ENCODE measurements at regions not wholly inside any gene's neighbourhood (a gene's known extent, or its start where the extent isn't known, plus 50 kb on each side); places are given as distances from the start of the nearest gene placed in this dataset.

DNA sequence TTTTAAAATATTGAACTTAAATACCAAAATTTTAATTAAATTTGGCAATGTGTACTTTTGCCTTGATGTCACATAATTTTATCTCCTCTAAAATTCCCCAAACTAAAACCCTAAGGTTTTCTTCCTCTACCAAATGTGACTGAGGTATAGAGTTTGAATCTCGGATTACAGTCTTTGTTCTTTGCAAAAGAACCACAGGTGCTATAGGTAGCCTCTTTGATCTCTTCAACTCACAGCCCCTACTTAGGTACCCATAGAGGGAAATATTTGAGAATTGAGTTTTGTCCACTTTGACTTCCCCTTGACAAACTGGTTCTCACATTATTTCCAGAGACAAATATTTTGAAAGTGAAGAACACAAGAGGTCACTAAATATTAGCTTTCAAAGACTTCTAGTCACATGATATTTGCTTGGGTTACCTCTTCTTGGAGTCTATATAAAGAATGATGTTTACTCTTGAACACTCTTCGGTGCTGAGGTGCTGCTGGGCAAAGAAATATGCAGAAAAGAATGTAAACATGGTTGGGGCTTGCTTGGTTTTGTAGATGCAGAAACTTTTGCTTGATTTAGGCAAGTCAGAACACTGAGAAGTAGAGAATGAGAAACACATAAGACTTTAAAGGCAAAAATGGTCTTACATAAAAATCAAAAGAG, 120.8 kb upstream of the MCTP2 start:
- ATAC-seq = no peak
- TF ChIP-seq PPARA (CRISPR knock-in tag; IDR thresholded peaks at IDR 0.05; ENCODE audit: borderline replicate concordance) = no peak
- TF ChIP-seq, protein P1, sequence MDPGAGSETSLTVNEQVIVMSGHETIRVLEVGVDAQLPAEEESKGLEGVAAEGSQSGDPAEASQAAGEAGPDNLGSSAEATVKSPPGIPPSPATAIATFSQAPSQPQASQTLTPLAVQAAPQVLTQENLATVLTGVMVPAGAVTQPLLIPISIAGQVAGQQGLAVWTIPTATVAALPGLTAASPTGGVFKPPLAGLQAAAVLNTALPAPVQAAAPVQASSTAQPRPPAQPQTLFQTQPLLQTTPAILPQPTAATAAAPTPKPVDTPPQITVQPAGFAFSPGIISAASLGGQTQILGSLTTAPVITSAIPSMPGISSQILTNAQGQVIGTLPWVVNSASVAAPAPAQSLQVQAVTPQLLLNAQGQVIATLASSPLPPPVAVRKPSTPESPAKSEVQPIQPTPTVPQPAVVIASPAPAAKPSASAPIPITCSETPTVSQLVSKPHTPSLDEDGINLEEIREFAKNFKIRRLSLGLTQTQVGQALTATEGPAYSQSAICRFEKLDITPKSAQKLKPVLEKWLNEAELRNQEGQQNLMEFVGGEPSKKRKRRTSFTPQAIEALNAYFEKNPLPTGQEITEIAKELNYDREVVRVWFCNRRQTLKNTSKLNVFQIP (CRISPR knock-in tag; IDR thresholded peaks at IDR 0.05; ENCODE audit: borderline replicate concordance, low read depth) = no peak

DNA sequence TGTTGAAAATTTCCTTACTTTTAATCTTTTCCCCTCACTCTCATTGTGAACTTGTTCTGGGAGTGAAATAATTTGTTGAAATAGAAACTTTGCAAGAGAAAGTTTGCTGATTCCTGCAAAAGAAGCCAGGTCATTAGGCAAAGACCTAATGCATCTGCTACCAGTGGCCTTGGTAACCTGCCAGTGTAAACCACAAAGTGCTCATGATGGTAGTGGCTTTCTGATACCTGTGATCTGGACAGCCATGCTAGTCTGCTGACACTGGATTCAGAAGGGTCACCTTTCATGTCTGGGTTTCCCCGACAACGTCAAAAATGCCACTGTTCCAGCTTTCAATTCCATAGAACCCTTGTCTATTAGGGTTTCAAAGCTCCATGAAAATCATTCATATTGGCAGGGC, 123.7 kb upstream of the MCTP2 start:
- ATAC-seq = no peak
- no peak for TF ChIP-seq OSR1 (CRISPR knock-in tag; IDR thresholded peaks at IDR 0.05)

DNA sequence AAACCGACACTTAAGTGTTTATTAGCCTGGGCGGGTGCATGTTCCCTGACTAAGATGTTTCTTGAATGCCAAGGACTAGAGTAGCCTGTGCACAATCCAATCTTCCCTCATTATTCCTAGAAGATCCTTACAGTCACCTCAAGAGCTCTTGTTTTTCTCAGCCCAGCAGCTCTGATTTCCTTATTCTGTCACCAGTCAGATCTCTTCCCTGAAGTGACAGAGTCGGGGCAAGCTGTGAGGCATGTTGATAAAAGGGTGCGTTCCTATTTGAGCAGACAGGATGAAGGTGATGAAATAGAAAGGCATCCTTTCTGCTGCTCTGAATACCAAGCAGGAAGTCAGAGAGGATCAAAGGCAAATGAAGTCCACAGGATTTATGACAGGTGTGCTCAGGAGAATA, 125.6 kb upstream of the MCTP2 start:
- TF ChIP-seq, protein P2, sequence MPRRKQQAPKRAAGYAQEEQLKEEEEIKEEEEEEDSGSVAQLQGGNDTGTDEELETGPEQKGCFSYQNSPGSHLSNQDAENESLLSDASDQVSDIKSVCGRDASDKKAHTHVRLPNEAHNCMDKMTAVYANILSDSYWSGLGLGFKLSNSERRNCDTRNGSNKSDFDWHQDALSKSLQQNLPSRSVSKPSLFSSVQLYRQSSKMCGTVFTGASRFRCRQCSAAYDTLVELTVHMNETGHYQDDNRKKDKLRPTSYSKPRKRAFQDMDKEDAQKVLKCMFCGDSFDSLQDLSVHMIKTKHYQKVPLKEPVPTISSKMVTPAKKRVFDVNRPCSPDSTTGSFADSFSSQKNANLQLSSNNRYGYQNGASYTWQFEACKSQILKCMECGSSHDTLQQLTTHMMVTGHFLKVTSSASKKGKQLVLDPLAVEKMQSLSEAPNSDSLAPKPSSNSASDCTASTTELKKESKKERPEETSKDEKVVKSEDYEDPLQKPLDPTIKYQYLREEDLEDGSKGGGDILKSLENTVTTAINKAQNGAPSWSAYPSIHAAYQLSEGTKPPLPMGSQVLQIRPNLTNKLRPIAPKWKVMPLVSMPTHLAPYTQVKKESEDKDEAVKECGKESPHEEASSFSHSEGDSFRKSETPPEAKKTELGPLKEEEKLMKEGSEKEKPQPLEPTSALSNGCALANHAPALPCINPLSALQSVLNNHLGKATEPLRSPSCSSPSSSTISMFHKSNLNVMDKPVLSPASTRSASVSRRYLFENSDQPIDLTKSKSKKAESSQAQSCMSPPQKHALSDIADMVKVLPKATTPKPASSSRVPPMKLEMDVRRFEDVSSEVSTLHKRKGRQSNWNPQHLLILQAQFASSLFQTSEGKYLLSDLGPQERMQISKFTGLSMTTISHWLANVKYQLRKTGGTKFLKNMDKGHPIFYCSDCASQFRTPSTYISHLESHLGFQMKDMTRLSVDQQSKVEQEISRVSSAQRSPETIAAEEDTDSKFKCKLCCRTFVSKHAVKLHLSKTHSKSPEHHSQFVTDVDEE (CRISPR knock-in tag; IDR thresholded peaks at IDR 0.05) = no peak
- TF ChIP-seq CSDC2 (CRISPR knock-in tag; IDR thresholded peaks at IDR 0.05) (no peak), BACH2 (CRISPR knock-in tag; IDR thresholded peaks at IDR 0.05; ENCODE audit: borderline replicate concordance) (no peak), ISL1 (CRISPR knock-in tag; IDR thresholded peaks at IDR 0.05) (no peak), ZNF8 (CRISPR knock-in tag; IDR thresholded peaks at IDR 0.05) (no peak), SNAI2 (CRISPR knock-in tag; IDR thresholded peaks at IDR 0.05) (no peak), ESRRG (CRISPR knock-in tag; IDR thresholded peaks at IDR 0.05) (no peak), ZC3H10 (CRISPR knock-in tag; IDR thresholded peaks at IDR 0.05) (no peak), ZNF70 (CRISPR knock-in tag; IDR thresholded peaks at IDR 0.05) (no peak), ZFP30 (CRISPR knock-in tag; IDR thresholded peaks at IDR 0.05) (no peak)
- ATAC-seq = no peak

DNA sequence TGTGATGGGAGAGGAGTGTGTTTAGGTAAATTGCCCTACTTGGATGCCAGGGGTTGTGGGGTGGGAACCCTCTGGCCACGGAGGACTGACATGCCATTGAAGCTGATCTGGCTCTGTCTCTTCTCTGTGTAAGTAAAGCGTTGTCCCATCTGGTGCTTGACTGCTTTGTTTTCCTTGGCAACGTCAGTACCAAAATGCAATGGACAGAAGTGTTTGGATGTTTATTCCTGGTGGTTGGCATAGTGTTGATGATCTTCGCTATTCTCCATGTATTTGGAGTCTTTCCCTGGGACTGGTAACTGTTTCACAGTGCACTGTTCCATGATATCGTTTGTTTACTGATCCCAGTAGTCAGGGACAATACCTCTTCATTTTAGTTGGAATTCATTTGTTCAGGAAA, 130.5 kb upstream of the MCTP2 start:
- no peak for ATAC-seq
- TF ChIP-seq ZC3H10 (CRISPR knock-in tag; IDR thresholded peaks at IDR 0.05) = no peak
- no peak for TF ChIP-seq ESRRG (CRISPR knock-in tag; IDR thresholded peaks at IDR 0.05)
- no peak for TF ChIP-seq CSDC2 (CRISPR knock-in tag; IDR thresholded peaks at IDR 0.05)
- TF ChIP-seq, protein P1 (CRISPR knock-in tag; IDR thresholded peaks at IDR 0.05; ENCODE audit: borderline replicate concordance, low read depth) = no peak
- TF ChIP-seq ZNF8 (CRISPR knock-in tag; IDR thresholded peaks at IDR 0.05) = no peak
- no peak for TF ChIP-seq GLIS3 (CRISPR knock-in tag; IDR thresholded peaks at IDR 0.05)
- TF ChIP-seq, protein P3, sequence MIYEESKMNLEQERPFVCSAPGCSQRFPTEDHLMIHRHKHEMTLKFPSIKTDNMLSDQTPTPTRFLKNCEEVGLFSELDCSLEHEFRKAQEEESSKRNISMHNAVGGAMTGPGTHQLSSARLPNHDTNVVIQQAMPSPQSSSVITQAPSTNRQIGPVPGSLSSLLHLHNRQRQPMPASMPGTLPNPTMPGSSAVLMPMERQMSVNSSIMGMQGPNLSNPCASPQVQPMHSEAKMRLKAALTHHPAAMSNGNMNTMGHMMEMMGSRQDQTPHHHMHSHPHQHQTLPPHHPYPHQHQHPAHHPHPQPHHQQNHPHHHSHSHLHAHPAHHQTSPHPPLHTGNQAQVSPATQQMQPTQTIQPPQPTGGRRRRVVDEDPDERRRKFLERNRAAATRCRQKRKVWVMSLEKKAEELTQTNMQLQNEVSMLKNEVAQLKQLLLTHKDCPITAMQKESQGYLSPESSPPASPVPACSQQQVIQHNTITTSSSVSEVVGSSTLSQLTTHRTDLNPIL (CRISPR knock-in tag; IDR thresholded peaks at IDR 0.05; ENCODE audit: low read depth) = no peak
- no peak for TF ChIP-seq ZNF565 (CRISPR knock-in tag; conservative IDR thresholded peaks at IDR 0.05; ENCODE audit: low read depth)
- TF ChIP-seq TOX (CRISPR knock-in tag; IDR thresholded peaks at IDR 0.05; ENCODE audit: borderline replicate concordance) = no peak
- TF ChIP-seq ZFP30 (CRISPR knock-in tag; IDR thresholded peaks at IDR 0.05) = no peak
- TF ChIP-seq PPARA (CRISPR knock-in tag; IDR thresholded peaks at IDR 0.05; ENCODE audit: borderline replicate concordance) = no peak
- TF ChIP-seq BACH2 (CRISPR knock-in tag; IDR thresholded peaks at IDR 0.05; ENCODE audit: borderline replicate concordance) = no peak
- no peak for TF ChIP-seq RARB (CRISPR knock-in tag; IDR thresholded peaks at IDR 0.05)
- TF ChIP-seq, protein P2 (CRISPR knock-in tag; IDR thresholded peaks at IDR 0.05) = no peak
- no peak for TF ChIP-seq ZFP3 (CRISPR knock-in tag; IDR thresholded peaks at IDR 0.05)
- no peak for TF ChIP-seq SNAI2 (CRISPR knock-in tag; IDR thresholded peaks at IDR 0.05)
- TF ChIP-seq ZNF70 (CRISPR knock-in tag; IDR thresholded peaks at IDR 0.05) = no peak
- TF ChIP-seq ISL1 (CRISPR knock-in tag; IDR thresholded peaks at IDR 0.05) = no peak
- TF ChIP-seq, protein P4, sequence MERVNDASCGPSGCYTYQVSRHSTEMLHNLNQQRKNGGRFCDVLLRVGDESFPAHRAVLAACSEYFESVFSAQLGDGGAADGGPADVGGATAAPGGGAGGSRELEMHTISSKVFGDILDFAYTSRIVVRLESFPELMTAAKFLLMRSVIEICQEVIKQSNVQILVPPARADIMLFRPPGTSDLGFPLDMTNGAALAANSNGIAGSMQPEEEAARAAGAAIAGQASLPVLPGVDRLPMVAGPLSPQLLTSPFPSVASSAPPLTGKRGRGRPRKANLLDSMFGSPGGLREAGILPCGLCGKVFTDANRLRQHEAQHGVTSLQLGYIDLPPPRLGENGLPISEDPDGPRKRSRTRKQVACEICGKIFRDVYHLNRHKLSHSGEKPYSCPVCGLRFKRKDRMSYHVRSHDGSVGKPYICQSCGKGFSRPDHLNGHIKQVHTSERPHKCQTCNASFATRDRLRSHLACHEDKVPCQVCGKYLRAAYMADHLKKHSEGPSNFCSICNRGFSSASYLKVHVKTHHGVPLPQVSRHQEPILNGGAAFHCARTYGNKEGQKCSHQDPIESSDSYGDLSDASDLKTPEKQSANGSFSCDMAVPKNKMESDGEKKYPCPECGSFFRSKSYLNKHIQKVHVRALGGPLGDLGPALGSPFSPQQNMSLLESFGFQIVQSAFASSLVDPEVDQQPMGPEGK (CRISPR knock-in tag; IDR thresholded peaks at IDR 0.05; ENCODE audit: borderline replicate concordance) = no peak
